ENCODE measurements at regions not wholly inside any gene's neighbourhood (a gene's known extent, or its start where the extent isn't known, plus 50 kb on each side); places are given as distances from the start of the nearest gene placed in this dataset.

- DNase-seq: no peak
These were observed 521.7 kb downstream of the SOX2 start for GRCh38 chr3:182233405-182233804.

GRCh38 chr3:182233957-182234356 lies 522.2 kb downstream of the SOX2 start:
- DNase-seq: no peak

GRCh38 chr3:182234881-182235280 lies 523.2 kb downstream of the SOX2 start:
- no peak for DNase-seq

GRCh38 chr3:182235504-182235903 lies 523.8 kb downstream of the SOX2 start:
- DNase-seq: no peak

- DNase-seq: peak; percentile 17
These were observed 526.4 kb downstream of the SOX2 start for GRCh38 chr3:182238126-182238525.

GRCh38 chr3:182239316-182239715 lies 527.6 kb downstream of the SOX2 start:
- DNase-seq: no peak

- no peak for DNase-seq
These were observed 528.7 kb downstream of the SOX2 start for GRCh38 chr3:182240474-182240873.

GRCh38 chr3:182241196-182241765 lies 529.6 kb downstream of the SOX2 start:
- no peak for DNase-seq

- peak; percentile 6 for DNase-seq
These were observed 530.2 kb downstream of the SOX2 start for GRCh38 chr3:182241766-182242488.

- no peak for DNase-seq
These were observed 530.8 kb downstream of the SOX2 start for GRCh38 chr3:182242489-182242942.

- no peak for DNase-seq
These were observed 531.9 kb downstream of the SOX2 start for GRCh38 chr3:182243625-182244024.

- DNase-seq: no peak
These were observed 532.7 kb downstream of the SOX2 start for GRCh38 chr3:182244222-182244971.

GRCh38 chr3:182245059-182245458 lies 533.3 kb downstream of the SOX2 start:
- no peak for DNase-seq

GRCh38 chr3:182246870-182247269 lies 535.1 kb downstream of the SOX2 start:
- DNase-seq: no peak

GRCh38 chr3:182248349-182248880 lies 536.7 kb downstream of the SOX2 start:
- DNase-seq: peak; percentile 14

- DNase-seq: no peak
These were observed 540.5 kb upstream of the ATP11B start for GRCh38 chr3:182252802-182253201.

GRCh38 chr3:182255158-182255557 lies 538.1 kb upstream of the ATP11B start:
- no peak for DNase-seq

GRCh38 chr3:182257361-182257760 lies 535.9 kb upstream of the ATP11B start:
- no peak for DNase-seq

- peak; percentile 41 for DNase-seq
These were observed 534.6 kb upstream of the ATP11B start for GRCh38 chr3:182258538-182259177.

GRCh38 chr3:182259579-182259978 lies 533.7 kb upstream of the ATP11B start:
- DNase-seq: no peak

- no peak for DNase-seq
These were observed 532.3 kb upstream of the ATP11B start for GRCh38 chr3:182261041-182261440.

- DNase-seq: no peak
These were observed 524.6 kb upstream of the ATP11B start for GRCh38 chr3:182268711-182269110.

- no peak for DNase-seq
These were observed 516.8 kb upstream of the ATP11B start for GRCh38 chr3:182276512-182276911.
